ENCODE measurements at regions not wholly inside any gene's neighbourhood (a gene's known extent, or its start where the extent isn't known, plus 50 kb on each side); places are given as distances from the start of the nearest gene placed in this dataset.

- POLR2A ChIA-PET, result no interaction called here
- no peaks in the 10 kb centered on the region for H3K27me3 Mint-ChIP-seq
- H2AFZ ChIP-seq (ENCODE audit: insufficient read depth, low read depth, low read length, poor library complexity, severe bottlenecking), result peak overlapping the region; percentile 92
Observed at GRCh38 chr2:62309465-62310091, 113.7 kb downstream of the B3GNT2 start.

More at GRCh38 chr2:62309465-62310091, 113.7 kb downstream of the B3GNT2 start:
- no peak for TF ChIP-seq CTCF (IDR thresholded peaks at IDR 0.05)
- TF ChIP-seq EZH2 (IDR thresholded peaks at IDR 0.05; ENCODE audit: borderline replicate concordance, insufficient read depth, low read depth, low read length, poor library complexity, severe bottlenecking), result no peak
- Histone ChIP-seq H3K79me2 (ENCODE audit: control insufficient read depth, insufficient read depth, low read length) (no peaks in the 10 kb centered on the region), H3K4me2 (replicated peaks; ENCODE audit: low read depth, low read length, poor library complexity, severe bottlenecking) (peak overlapping the region; percentile 68), H4K20me1 (ENCODE audit: control insufficient read depth, insufficient read depth, low read length, poor library complexity, severe bottlenecking) (no peaks in the 10 kb centered on the region), H3K27ac (ENCODE audit: low read length in 2 of 2) (peak overlapping the region in 1 of 2 donors; percentile 47), H3K27me3 (replicated peaks in 1 of 4; ENCODE audit: control extremely low read depth in 1 of 4, control insufficient read depth in 3 of 4, insufficient read depth in 4 of 4, low read length in 3 of 4) (no peaks in the 10 kb centered on the region), H3K9ac (ENCODE audit: low read length) (peak overlapping the region; percentile 31), H3K36me3 (replicated peaks in 1 of 2; ENCODE audit: control extremely low read depth in 1 of 2, control insufficient read depth in 1 of 2, extremely low read depth in 1 of 2, insufficient read depth in 2 of 2, low read length in 1 of 2) (no peaks in the 10 kb centered on the region), H3K9me3 (ENCODE audit: control extremely low read depth in 1 of 3, control insufficient read depth in 2 of 3, insufficient read depth in 1 of 3, low read length in 2 of 3) (no peaks in the 10 kb centered on the region), H3K4me1 (ENCODE audit: control insufficient read depth in 2 of 2, insufficient read depth in 2 of 2, low read length in 2 of 2) (peaks cover 72 to 75% of the 10 kb centered on the region in 2 donors), H3K4me3 (ENCODE audit: control extremely low read depth in 1 of 5, extremely low read depth in 1 of 5, insufficient read depth in 1 of 5, low read depth in 2 of 5, low read length in 4 of 5) (peak overlapping the region in 4 of 5 experiments; percentile 9 to 34 (median 26))
- H3K4me1 Mint-ChIP-seq, result peaks cover 75% of the 10 kb centered on the region
- H3K4me3 Mint-ChIP-seq, result peak overlapping the region; percentile 85
- no peak for ATAC-seq (ENCODE audit: low read depth)
- peak overlapping the region; percentile 88 for H3K27ac Mint-ChIP-seq
- WGBS (ENCODE audit: insufficient coverage), result 3% methylated on average over 12 of the region's 17 CpGs
- CTCF ChIA-PET, result interaction anchor here (0.8 kb wide), 1 partner anchor 9 kb away, joined by 3 read pairs; no protein-coding TSS in a partner anchor
- H3K9me3 Mint-ChIP-seq (ENCODE audit: insufficient read depth), result no peaks in the 10 kb centered on the region
- intact Hi-C loops (cut with micrococcal nuclease), result no loop called here
- peak; percentile 48 for DNase-seq

Data from B cell (primary cell).